ENCODE measurements at regions not wholly inside any gene's neighbourhood (a gene's known extent, or its start where the extent isn't known, plus 50 kb on each side); places are given as distances from the start of the nearest gene placed in this dataset.
A peak's percentile ranks its signal among the peaks of the same experiment; 100 is the strongest.

DNA sequence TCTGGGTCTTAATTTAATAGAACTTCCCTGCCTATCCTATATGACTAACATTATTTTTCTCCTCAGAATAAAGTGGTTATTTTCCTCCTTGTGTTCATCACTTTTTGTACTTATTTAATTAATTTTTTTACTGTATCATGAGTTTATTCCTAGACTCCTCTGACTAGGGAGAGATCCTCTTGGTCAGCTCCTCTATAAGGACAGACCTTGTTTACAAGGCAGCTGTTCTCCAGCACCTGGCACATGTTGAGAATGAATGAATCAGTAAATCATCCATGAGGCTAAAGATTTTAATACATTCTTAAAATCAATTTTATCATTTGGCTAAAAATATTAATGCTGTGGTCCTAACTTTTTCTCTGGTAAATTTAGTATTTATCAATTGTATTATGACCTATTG is 139.8 kb downstream of the NUDT12 start:
- Histone ChIP-seq H2AFZ (ENCODE audit: low read length) (no peak overlapping the region), H3K4me1 (ENCODE audit: low read length) (no peaks in the 10 kb centered on the region), H4K20me1 (ENCODE audit: insufficient read depth, low read depth, low read length) (no peaks in the 10 kb centered on the region), H3K9me3 (ENCODE audit: low read length) (no peaks in the 10 kb centered on the region), H3K27ac (ENCODE audit: low read length) (no peak overlapping the region), H3K36me3 (ENCODE audit: insufficient read depth, low read length) (no peaks in the 10 kb centered on the region), H3K79me2 (ENCODE audit: low read length) (no peaks in the 10 kb centered on the region), H3K9me2 (replicated peaks; ENCODE audit: insufficient read depth, low read length) (no peaks in the 10 kb centered on the region), H3K4me2 (ENCODE audit: low read depth, low read length, poor library complexity, severe bottlenecking) (no peak overlapping the region), H3K9ac (ENCODE audit: low read length) (no peak overlapping the region), H3K27me3 (ENCODE audit: low read length) (no peaks in the 10 kb centered on the region), H3K4me3 (ENCODE audit: low read length) (no peak overlapping the region)
- DNase-seq: no peak

DNA sequence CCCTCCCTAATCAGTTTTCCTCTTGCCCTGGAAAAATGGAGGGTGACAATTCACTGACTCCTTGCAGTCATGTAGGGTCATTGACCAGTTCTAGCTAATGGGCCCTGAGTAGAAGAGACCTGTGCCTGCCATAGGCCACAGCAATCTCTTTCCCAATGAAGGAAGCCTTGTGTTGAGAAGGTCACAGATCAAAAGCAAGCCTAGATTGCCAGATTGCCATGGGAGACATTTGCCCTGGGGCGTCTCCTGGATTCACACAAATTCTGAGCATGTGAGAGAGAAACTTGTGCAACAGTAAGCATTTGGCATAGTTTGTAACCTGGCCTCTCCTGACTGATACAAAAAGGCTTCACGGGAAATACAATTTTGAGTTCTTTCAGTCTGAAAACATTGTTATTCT is 148.0 kb downstream of the NUDT12 start:
- H4K20me1 ChIP-seq (ENCODE audit: insufficient read depth, low read depth, low read length): no peaks in the 10 kb centered on the region
- no peak overlapping the region for H2AFZ ChIP-seq (ENCODE audit: low read length)
- no peaks in the 10 kb centered on the region for H3K79me2 ChIP-seq (ENCODE audit: low read length)
- H3K4me3 ChIP-seq (ENCODE audit: low read length): no peak overlapping the region
- no peak overlapping the region for H3K9ac ChIP-seq (ENCODE audit: low read length)
- no peaks in the 10 kb centered on the region for H3K36me3 ChIP-seq (ENCODE audit: insufficient read depth, low read length)
- H3K27ac ChIP-seq (ENCODE audit: low read length): no peak overlapping the region
- H3K9me3 ChIP-seq (ENCODE audit: low read length): no peaks in the 10 kb centered on the region
- H3K4me1 ChIP-seq (ENCODE audit: low read length): peaks cover 16% of the 10 kb centered on the region
- no peak overlapping the region for H3K4me2 ChIP-seq (ENCODE audit: low read depth, low read length, poor library complexity, severe bottlenecking)
- H3K9me2 ChIP-seq (replicated peaks; ENCODE audit: insufficient read depth, low read length): no peaks in the 10 kb centered on the region
- DNase-seq: no peak
- no peaks in the 10 kb centered on the region for H3K27me3 ChIP-seq (ENCODE audit: low read length)

DNA sequence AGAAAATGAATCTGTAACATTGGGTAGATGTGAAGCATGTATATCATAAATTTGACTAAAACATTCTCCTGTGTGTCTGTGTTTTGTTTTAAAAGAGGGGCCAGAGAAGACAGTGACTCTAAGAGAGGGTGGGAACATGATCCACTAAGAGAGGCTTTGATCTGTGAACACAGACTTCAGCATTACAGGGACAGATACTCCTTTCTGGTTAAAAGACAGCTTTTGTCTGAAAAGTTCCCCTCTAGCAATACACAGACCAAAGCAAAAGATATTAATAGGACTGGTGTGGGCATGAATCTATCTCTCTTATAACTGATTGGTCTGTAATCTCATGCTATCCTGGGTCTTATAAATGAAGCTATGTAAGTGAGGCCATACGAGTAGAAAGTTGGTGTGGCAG is 150.9 kb downstream of the NUDT12 start:
- no peaks in the 10 kb centered on the region for H3K27me3 ChIP-seq (ENCODE audit: low read length)
- peaks cover 16% of the 10 kb centered on the region for H3K4me1 ChIP-seq (ENCODE audit: low read length)

DNA sequence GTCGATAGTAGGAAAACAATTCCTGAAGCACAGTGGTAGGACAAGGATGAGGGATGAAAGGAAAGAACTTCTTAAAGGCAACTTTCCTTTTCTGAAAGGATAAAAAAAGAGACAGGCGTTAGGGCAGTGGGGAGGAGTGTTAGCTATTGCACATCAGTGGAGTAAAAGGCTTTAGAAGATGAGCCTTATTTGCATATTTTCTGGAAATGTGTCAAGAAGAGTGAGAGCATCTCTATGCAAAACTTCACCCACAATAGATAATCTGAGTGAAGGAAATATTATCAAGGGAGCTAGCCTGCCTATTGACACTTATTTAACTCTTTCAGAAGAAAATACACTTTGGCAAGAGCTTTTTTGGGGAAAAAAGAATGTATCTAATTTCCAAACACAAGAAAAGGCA is 151.6 kb downstream of the MACIR start:
- no peaks in the 10 kb centered on the region for H3K9me3 ChIP-seq (ENCODE audit: low read length)
- peak overlapping the region; percentile 37 for H3K4me2 ChIP-seq (ENCODE audit: low read depth, low read length, poor library complexity, severe bottlenecking)
- no peaks in the 10 kb centered on the region for H3K27me3 ChIP-seq (ENCODE audit: low read length)
- H4K20me1 ChIP-seq (ENCODE audit: insufficient read depth, low read depth, low read length): no peaks in the 10 kb centered on the region
- H3K9ac ChIP-seq (ENCODE audit: low read length): no peak overlapping the region
- no peak overlapping the region for H3K4me3 ChIP-seq (ENCODE audit: low read length)
- peaks cover 16% of the 10 kb centered on the region for H3K4me1 ChIP-seq (ENCODE audit: low read length)
- H3K27ac ChIP-seq (ENCODE audit: low read length): no peak overlapping the region
- no peaks in the 10 kb centered on the region for H3K36me3 ChIP-seq (ENCODE audit: insufficient read depth, low read length)
- no peaks in the 10 kb centered on the region for H3K79me2 ChIP-seq (ENCODE audit: low read length)
- DNase-seq: peak; percentile 76
- H3K9me2 ChIP-seq (replicated peaks; ENCODE audit: insufficient read depth, low read length): no peaks in the 10 kb centered on the region
- no peak overlapping the region for H2AFZ ChIP-seq (ENCODE audit: low read length)

More for the DNA sequence above, 150.9 kb downstream of the NUDT12 start:
- no peaks in the 10 kb centered on the region for H3K36me3 ChIP-seq (ENCODE audit: insufficient read depth, low read length)
- no peaks in the 10 kb centered on the region for H3K9me3 ChIP-seq (ENCODE audit: low read length)
- H3K79me2 ChIP-seq (ENCODE audit: low read length): no peaks in the 10 kb centered on the region
- H3K9me2 ChIP-seq (replicated peaks; ENCODE audit: insufficient read depth, low read length): no peaks in the 10 kb centered on the region
- H3K4me3 ChIP-seq (ENCODE audit: low read length): no peak overlapping the region
- no peak overlapping the region for H2AFZ ChIP-seq (ENCODE audit: low read length)
- no peak overlapping the region for H3K4me2 ChIP-seq (ENCODE audit: low read depth, low read length, poor library complexity, severe bottlenecking)
- H4K20me1 ChIP-seq (ENCODE audit: insufficient read depth, low read depth, low read length): no peaks in the 10 kb centered on the region
- no peak for DNase-seq
- H3K9ac ChIP-seq (ENCODE audit: low read length): no peak overlapping the region
- H3K27ac ChIP-seq (ENCODE audit: low read length): no peak overlapping the region

DNA sequence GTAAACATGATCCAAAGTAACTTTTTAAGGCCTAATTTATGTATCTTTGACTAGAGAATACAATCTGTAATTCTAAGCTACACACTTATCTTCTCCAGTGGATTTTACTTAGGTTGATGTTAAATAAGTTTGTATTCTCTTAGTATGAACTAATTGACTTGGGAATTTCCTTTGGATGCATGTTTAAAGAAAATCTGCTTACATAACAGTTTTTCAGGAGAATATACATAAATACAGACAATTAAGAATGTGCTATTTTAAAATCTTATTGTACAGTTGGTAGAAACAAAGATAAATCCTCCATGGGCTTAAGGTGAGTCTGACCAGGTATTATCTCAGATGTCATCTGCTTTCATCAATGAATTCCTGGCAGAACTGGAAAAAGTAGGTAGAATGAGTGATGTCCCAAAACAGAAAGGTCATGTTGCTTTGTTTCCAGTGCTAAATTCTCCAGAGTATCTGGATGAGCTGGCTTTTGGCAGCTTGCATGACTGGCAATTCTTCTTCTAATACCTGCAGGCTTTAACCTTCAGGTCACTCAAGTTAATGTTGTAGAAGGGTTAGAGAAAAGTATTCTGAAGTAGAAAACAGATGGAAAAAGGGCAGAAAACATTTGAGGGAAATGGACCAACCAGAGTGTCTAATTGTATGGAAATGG is 150.6 kb downstream of the MACIR start:
- no peaks in the 10 kb centered on the region for H4K20me1 ChIP-seq (ENCODE audit: insufficient read depth, low read depth, low read length)
- DNase-seq: no peak
- no peak overlapping the region for H2AFZ ChIP-seq (ENCODE audit: low read length)
- no peak overlapping the region for H3K9ac ChIP-seq (ENCODE audit: low read length)
- H3K27ac ChIP-seq (ENCODE audit: low read length): no peak overlapping the region
- no peak overlapping the region for H3K4me2 ChIP-seq (ENCODE audit: low read depth, low read length, poor library complexity, severe bottlenecking)
- H3K4me3 ChIP-seq (ENCODE audit: low read length): no peak overlapping the region
- H3K36me3 ChIP-seq (ENCODE audit: insufficient read depth, low read length): no peaks in the 10 kb centered on the region
- H3K27me3 ChIP-seq (ENCODE audit: low read length): no peaks in the 10 kb centered on the region
- H3K9me2 ChIP-seq (replicated peaks; ENCODE audit: insufficient read depth, low read length): no peaks in the 10 kb centered on the region
- no peaks in the 10 kb centered on the region for H3K9me3 ChIP-seq (ENCODE audit: low read length)
- H3K4me1 ChIP-seq (ENCODE audit: low read length): peaks cover 16% of the 10 kb centered on the region
- no peaks in the 10 kb centered on the region for H3K79me2 ChIP-seq (ENCODE audit: low read length)

DNA sequence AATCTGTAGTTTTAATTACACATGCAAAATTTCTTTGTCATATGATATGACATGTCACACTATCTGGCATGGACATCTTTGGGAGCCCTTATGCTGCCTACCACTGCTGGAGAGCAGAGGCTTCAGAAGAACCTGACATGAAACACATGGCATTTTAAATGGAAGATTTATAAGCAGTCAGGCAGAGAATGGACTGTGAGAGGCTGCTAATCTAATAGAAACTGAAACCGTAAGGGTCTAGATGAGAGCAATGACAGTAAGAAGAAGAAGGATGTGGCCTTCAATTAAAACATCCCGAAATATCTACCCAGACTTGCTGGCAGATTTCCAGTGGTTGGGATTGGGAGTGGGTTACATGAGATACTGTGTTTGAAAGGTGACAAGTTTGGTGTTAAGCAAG is 149.8 kb downstream of the MACIR start:
- Histone ChIP-seq H2AFZ (ENCODE audit: low read length) (no peak overlapping the region), H3K4me3 (ENCODE audit: low read length) (no peak overlapping the region), H3K9me3 (ENCODE audit: low read length) (no peaks in the 10 kb centered on the region), H4K20me1 (ENCODE audit: insufficient read depth, low read depth, low read length) (no peaks in the 10 kb centered on the region), H3K36me3 (ENCODE audit: insufficient read depth, low read length) (no peaks in the 10 kb centered on the region), H3K79me2 (ENCODE audit: low read length) (no peaks in the 10 kb centered on the region), H3K4me2 (ENCODE audit: low read depth, low read length, poor library complexity, severe bottlenecking) (no peak overlapping the region), H3K27me3 (ENCODE audit: low read length) (no peaks in the 10 kb centered on the region), H3K9ac (ENCODE audit: low read length) (no peak overlapping the region), H3K27ac (ENCODE audit: low read length) (no peak overlapping the region), H3K9me2 (replicated peaks; ENCODE audit: insufficient read depth, low read length) (no peaks in the 10 kb centered on the region), H3K4me1 (ENCODE audit: low read length) (peaks cover 16% of the 10 kb centered on the region)
- no peak for DNase-seq

DNA sequence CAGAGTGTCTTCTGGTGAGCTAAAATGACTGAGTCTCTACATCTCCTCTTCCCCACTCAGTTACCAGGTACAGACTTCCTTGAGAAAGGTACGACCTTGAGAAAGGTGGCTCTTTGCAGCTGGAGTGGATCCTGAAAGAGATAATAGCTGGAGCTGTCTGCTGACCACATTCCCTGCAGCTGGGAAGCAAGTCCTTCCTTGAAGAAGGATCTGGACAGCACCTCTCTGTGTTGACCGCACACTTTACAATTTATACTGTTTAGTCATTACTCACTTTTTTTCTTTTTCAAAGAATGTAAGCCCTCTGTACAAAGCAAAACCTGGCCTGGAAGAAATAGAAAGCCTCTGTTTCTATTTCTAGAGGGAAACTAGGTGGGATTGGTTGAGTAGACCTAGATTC is 148.8 kb downstream of the MACIR start:
- no peaks in the 10 kb centered on the region for H4K20me1 ChIP-seq (ENCODE audit: insufficient read depth, low read depth, low read length)
- no peaks in the 10 kb centered on the region for H3K9me2 ChIP-seq (replicated peaks; ENCODE audit: insufficient read depth, low read length)
- H3K9me3 ChIP-seq (ENCODE audit: low read length): no peaks in the 10 kb centered on the region
- no peak overlapping the region for H3K4me3 ChIP-seq (ENCODE audit: low read length)
- peaks cover 16% of the 10 kb centered on the region for H3K4me1 ChIP-seq (ENCODE audit: low read length)
- no peak for DNase-seq
- no peak overlapping the region for H3K9ac ChIP-seq (ENCODE audit: low read length)
- H3K79me2 ChIP-seq (ENCODE audit: low read length): no peaks in the 10 kb centered on the region
- H3K4me2 ChIP-seq (ENCODE audit: low read depth, low read length, poor library complexity, severe bottlenecking): no peak overlapping the region
- H2AFZ ChIP-seq (ENCODE audit: low read length): no peak overlapping the region
- no peaks in the 10 kb centered on the region for H3K36me3 ChIP-seq (ENCODE audit: insufficient read depth, low read length)
- H3K27me3 ChIP-seq (ENCODE audit: low read length): no peaks in the 10 kb centered on the region
- no peak overlapping the region for H3K27ac ChIP-seq (ENCODE audit: low read length)

DNA sequence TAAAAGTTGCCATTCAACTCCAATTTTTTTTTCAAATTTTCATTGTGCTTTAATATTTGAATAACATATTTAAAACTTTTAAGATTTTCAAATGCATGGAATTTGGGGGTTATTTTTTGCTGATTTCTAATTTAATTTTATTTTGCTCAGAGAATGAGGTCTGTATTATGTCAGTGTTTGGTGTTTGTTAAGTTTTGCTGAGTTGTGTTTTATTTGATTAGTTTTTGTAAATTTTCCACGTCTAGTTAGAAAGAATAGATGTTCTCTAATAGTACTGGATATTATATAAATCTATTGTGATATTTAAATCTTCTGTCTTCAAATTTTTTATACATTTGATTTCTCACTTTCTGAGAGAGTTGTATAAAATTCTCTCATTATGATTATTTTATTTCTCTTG is 145.9 kb downstream of the MACIR start:
- Histone ChIP-seq H3K79me2 (ENCODE audit: low read length) (no peaks in the 10 kb centered on the region), H2AFZ (ENCODE audit: low read length) (no peak overlapping the region), H3K27ac (ENCODE audit: low read length) (no peak overlapping the region), H3K4me3 (ENCODE audit: low read length) (no peak overlapping the region), H3K36me3 (ENCODE audit: insufficient read depth, low read length) (no peaks in the 10 kb centered on the region), H3K9me3 (ENCODE audit: low read length) (no peaks in the 10 kb centered on the region), H3K4me1 (ENCODE audit: low read length) (no peaks in the 10 kb centered on the region), H3K27me3 (ENCODE audit: low read length) (no peaks in the 10 kb centered on the region), H4K20me1 (ENCODE audit: insufficient read depth, low read depth, low read length) (no peaks in the 10 kb centered on the region), H3K9me2 (replicated peaks; ENCODE audit: insufficient read depth, low read length) (no peaks in the 10 kb centered on the region), H3K4me2 (ENCODE audit: low read depth, low read length, poor library complexity, severe bottlenecking) (no peak overlapping the region), H3K9ac (ENCODE audit: low read length) (no peak overlapping the region)
- DNase-seq: no peak

DNA sequence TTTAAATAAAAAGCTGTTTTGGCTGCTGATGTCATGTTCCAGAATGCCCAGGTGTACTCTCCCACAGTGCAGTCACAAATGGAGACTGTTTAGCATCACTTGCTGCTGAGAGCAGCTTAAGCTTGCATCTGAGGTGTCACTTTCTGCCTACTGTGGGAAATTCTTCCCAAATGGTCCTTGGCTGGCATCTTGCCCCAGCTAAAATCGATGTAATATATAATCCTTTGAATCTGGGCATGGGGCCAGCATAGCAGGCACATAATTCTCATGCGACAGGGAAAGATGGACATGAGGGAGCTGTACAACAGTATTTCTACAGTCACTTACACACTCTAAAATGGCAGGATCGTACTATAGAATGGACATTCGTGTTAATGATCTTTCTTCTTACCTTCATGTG is 144.3 kb downstream of the MACIR start:
- no peak overlapping the region for H2AFZ ChIP-seq (ENCODE audit: low read length)
- no peaks in the 10 kb centered on the region for H3K9me2 ChIP-seq (replicated peaks; ENCODE audit: insufficient read depth, low read length)
- H3K27me3 ChIP-seq (ENCODE audit: low read length): no peaks in the 10 kb centered on the region
- H3K9me3 ChIP-seq (ENCODE audit: low read length): no peaks in the 10 kb centered on the region
- no peaks in the 10 kb centered on the region for H3K4me1 ChIP-seq (ENCODE audit: low read length)
- H3K9ac ChIP-seq (ENCODE audit: low read length): no peak overlapping the region
- H3K79me2 ChIP-seq (ENCODE audit: low read length): no peaks in the 10 kb centered on the region
- H3K27ac ChIP-seq (ENCODE audit: low read length): no peak overlapping the region
- no peak overlapping the region for H3K4me3 ChIP-seq (ENCODE audit: low read length)
- no peak for DNase-seq
- H4K20me1 ChIP-seq (ENCODE audit: insufficient read depth, low read depth, low read length): no peaks in the 10 kb centered on the region
- no peaks in the 10 kb centered on the region for H3K36me3 ChIP-seq (ENCODE audit: insufficient read depth, low read length)
- no peak overlapping the region for H3K4me2 ChIP-seq (ENCODE audit: low read depth, low read length, poor library complexity, severe bottlenecking)
